IMR-90 (cell line): ENCODE measurements at regions not wholly inside any gene's neighbourhood (a gene's known extent, or its start where the extent isn't known, plus 50 kb on each side); places are given as distances from the start of the nearest gene placed in this dataset.

ENCODE experiments used
- ATAC-seq: fragments of 200-7000 bp; cut with Tn5 transposase; 2 replicates; pipeline ENCODE4 v1.9.1; 2020; ENCODE audit warnings: low read depth, mild to moderate bottlenecking, moderate library complexity
- BruUV-seq: library from RNA; stranded (reverse); fragments of 400-500 nt; replicated peaks from 2 replicates; lab custom pipeline; 2021; lab: Mats Ljungman, UMichigan
- CTCF ChIA-PET: fragments of 300-600 bp; formaldehyde crosslinking; extraction: SDS; loops from one replicate; lab custom pipeline; 2021; ENCODE audit warnings: antibody characterized with exemption; lab: Yijun Ruan, JAX
- POLR2A ChIA-PET: fragments of 300-600 bp; sonication (Branson Sonifier 250); formaldehyde crosslinking; loops from one replicate; lab custom pipeline; 2022; ENCODE audit warnings: antibody characterized with exemption; ENCODE audit not compliant: unreplicated experiment; lab: Charles Lee
- DNase-seq: peaks from one replicate; pipeline ENCODE4 v3.0.0; 2013
- H2AFZ ChIP-seq: replicated peaks from 2 replicates; pipeline ENCODE3; 2013; ENCODE audit warnings: low read length, mild to moderate bottlenecking; ENCODE audit not compliant: poor library complexity
- H2AK5ac ChIP-seq: 2 replicates; pipeline ENCODE4 v1.6.1; 2013; ENCODE audit warnings: low read depth, low read length, inconsistent platforms
- H2AK9ac ChIP-seq: replicated peaks from 2 replicates; pipeline ENCODE3; 2013; ENCODE audit warnings: mild to moderate bottlenecking, low read depth, low read length, moderate library complexity; ENCODE audit not compliant: poor library complexity
- H2BK120ac ChIP-seq: 2 replicates; pipeline ENCODE4 v1.6.1; 2013; ENCODE audit warnings: low read depth, low read length, inconsistent platforms
- H2BK15ac ChIP-seq: 3 replicates; pipeline ENCODE4 v1.6.1; 2013; ENCODE audit warnings: low read depth, low read length, inconsistent platforms
- H2BK20ac ChIP-seq: 2 replicates; pipeline ENCODE4 v1.6.1; 2013; ENCODE audit warnings: low read depth, mild to moderate bottlenecking, inconsistent platforms, low read length, moderate library complexity
- H2BK5ac ChIP-seq: 2 replicates; pipeline ENCODE4 v1.6.1; 2013; ENCODE audit warnings: mild to moderate bottlenecking, low read depth, low read length, inconsistent platforms; ENCODE audit not compliant: poor library complexity, severe bottlenecking
- H3K14ac ChIP-seq: replicated peaks from 2 replicates; pipeline ENCODE4 v1.6.1; 2013; ENCODE audit warnings: low read depth, low read length, inconsistent platforms
- H3K18ac ChIP-seq: 2 replicates; pipeline ENCODE4 v1.6.1; 2013; ENCODE audit warnings: low read depth, low read length, control low read depth
- H3K23ac ChIP-seq: 2 replicates; pipeline ENCODE4 v1.6.1; 2013; ENCODE audit warnings: low read depth, low read length, inconsistent platforms
- H3K27ac ChIP-seq: 2 replicates; pipeline ENCODE4 v1.5.1; 2013; ENCODE audit warnings: mild to moderate bottlenecking, control low read depth, low read length; ENCODE audit not compliant: insufficient read depth
- H3K27me3 ChIP-seq: 2 replicates; pipeline ENCODE4 v1.6.1; 2013; ENCODE audit warnings: low read length; ENCODE audit not compliant: control insufficient read depth, insufficient read depth
- H3K36me3 ChIP-seq: 2 replicates; pipeline ENCODE4 v1.6.1; 2013; ENCODE audit warnings: low read length, mixed read lengths; ENCODE audit not compliant: control insufficient read depth, insufficient read depth
- H3K4ac ChIP-seq: 2 replicates; pipeline ENCODE4 v1.6.1; 2013; ENCODE audit warnings: low read depth, low read length, inconsistent platforms
- H3K4me1 ChIP-seq: 2 replicates; pipeline ENCODE4 v1.6.1; 2013; ENCODE audit warnings: low read length, mixed read lengths; ENCODE audit not compliant: control insufficient read depth, insufficient read depth
- H3K4me2 ChIP-seq: 2 replicates; pipeline ENCODE4 v1.6.1; 2013; ENCODE audit warnings: low read depth, mild to moderate bottlenecking, control low read depth, low read length, moderate library complexity
- H3K4me3 ChIP-seq: 2 replicates; pipeline ENCODE4 v1.5.1; 2013; ENCODE audit warnings: low read depth, mild to moderate bottlenecking, control low read depth, low read length, moderate library complexity; ENCODE audit not compliant: insufficient read depth
- H3K56ac ChIP-seq: 2 replicates; pipeline ENCODE4 v1.6.1; 2013; ENCODE audit warnings: low read length, inconsistent platforms; ENCODE audit not compliant: insufficient read depth; ENCODE audit errors: extremely low read depth
- H3K79me1 ChIP-seq, 2 experiments: 2 replicates each; pipeline ENCODE4 v1.6.1; 2013; ENCODE audit warnings: low read length in 2 of 2, inconsistent platforms in 1 of 2, low read depth in 1 of 2
- H3K9ac ChIP-seq: 2 replicates; pipeline ENCODE4 v1.6.1; 2013; ENCODE audit warnings: low read depth, low read length, control low read depth
- H3K9me1 ChIP-seq: 2 replicates; pipeline ENCODE4 v1.6.1; 2013; ENCODE audit warnings: low read length, inconsistent platforms; ENCODE audit not compliant: insufficient read depth
- H3K9me3 ChIP-seq: 2 replicates; pipeline ENCODE4 v1.6.1; 2013; ENCODE audit warnings: low read length; ENCODE audit not compliant: control insufficient read depth, insufficient read depth
- H4K20me1 ChIP-seq: 2 replicates; pipeline ENCODE4 v1.6.1; 2013; ENCODE audit warnings: low read length, inconsistent platforms; ENCODE audit not compliant: insufficient read depth
- H4K5ac ChIP-seq: 2 replicates; pipeline ENCODE4 v1.6.1; 2013; ENCODE audit warnings: mild to moderate bottlenecking, low read depth, low read length, control low read depth
- H4K8ac ChIP-seq, 2 experiments: 2 replicates each; pipeline ENCODE4 v1.6.1; 2013; ENCODE audit warnings: low read depth in 2 of 2, low read length in 2 of 2, control low read depth in 1 of 2, inconsistent platforms in 1 of 2
- H4K91ac ChIP-seq: 2 replicates; pipeline ENCODE4 v1.6.1; 2013; ENCODE audit warnings: low read depth, low read length, inconsistent platforms; ENCODE audit not compliant: insufficient read depth
- CEBPB ChIP-seq: IDR thresholded peaks from 2 replicates; pipeline ENCODE4 v1.6.1; 2012; ENCODE audit warnings: low read depth, low read length, improper control_type of control experiment
- MAFK ChIP-seq: IDR thresholded peaks from 2 replicates; pipeline ENCODE4 v1.6.1; 2012; ENCODE audit warnings: low read depth, low read length, improper control_type of control experiment
- NFE2L2 ChIP-seq: fragments of 150-350 bp; IDR thresholded peaks from 2 replicates; pipeline ENCODE4 v1.6.1; 2016; ENCODE audit warnings: low read depth, mild to moderate bottlenecking, low read length
- RCOR1 ChIP-seq: IDR thresholded peaks from 2 replicates; pipeline ENCODE4 v1.6.1; 2012; ENCODE audit warnings: mild to moderate bottlenecking, low read length, improper control_type of control experiment; ENCODE audit not compliant: insufficient replicate concordance
- RFX5 ChIP-seq: IDR thresholded peaks from 2 replicates; pipeline ENCODE4 v1.8.0; 2012; ENCODE audit warnings: low read depth, mild to moderate bottlenecking, low read length, moderate library complexity
- SMC3 ChIP-seq: fragments of 150-350 bp; IDR thresholded peaks from 2 replicates; pipeline ENCODE4 v1.6.1; 2016; ENCODE audit warnings: low read depth, mild to moderate bottlenecking, antibody characterized with exemption, low read length, moderate library complexity
- WGBS, 2 experiments: methylation state at CpG; one replicate each; pipeline versions ENCODE4 v1.1.5 to v1.1.7; 2013; ENCODE audit warnings: missing lambda C conversion rate in 2 of 2; ENCODE audit not compliant: insufficient read length in 1 of 2; ENCODE audit errors: extremely low coverage in 2 of 2; 5-methylcytosine and 5-hydroxymethylcytosine counted together
- dilution Hi-C: fragments of 300-500 bp; cut with HindIII; formaldehyde crosslinking; loops from one replicate; pipeline ENCODE4 v1.14.3; 2018; ENCODE audit warnings: low sequenced_read_pairs; ENCODE audit not compliant: unreplicated experiment
- in situ Hi-C: fragments of 300-500 bp; cut with MboI; formaldehyde crosslinking; loops from 3 replicates; pipeline ENCODE4 v1.14.3; 2019; ENCODE audit warnings: low sequenced_read_pairs, inconsistent platforms, mixed read lengths
- intact Hi-C: fragments of 100-400 bp; cut with micrococcal nuclease; formaldehyde crosslinking; loops from 2 replicates; pipeline ENCODE4 v1.10.0; 2022

DNA sequence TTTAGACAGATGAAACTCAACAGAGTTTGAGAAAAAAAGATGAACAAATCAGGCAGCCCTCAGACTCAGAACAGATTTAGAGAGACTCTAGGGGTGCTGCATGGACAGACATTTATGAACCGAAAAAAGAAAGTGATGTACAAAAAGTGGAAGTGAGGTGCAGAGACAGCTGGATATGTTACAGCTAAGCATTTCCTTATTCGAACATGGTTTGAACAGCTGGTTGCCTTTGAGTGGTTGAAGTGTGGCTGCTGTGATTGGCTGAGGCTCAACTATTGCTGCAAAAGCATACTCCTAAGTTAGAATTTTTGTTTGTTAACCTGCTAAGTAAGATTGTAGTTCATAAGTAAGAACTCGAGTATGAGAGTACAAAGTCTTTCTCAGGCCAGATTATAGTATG is 331.5 kb upstream of the PABPC4L start:
- no peaks in the 10 kb centered on the region for H3K36me3 ChIP-seq
- H2BK15ac ChIP-seq = no peak overlapping the region
- no peak overlapping the region for H2BK120ac ChIP-seq
- H4K91ac ChIP-seq = no peak overlapping the region
- no peak overlapping the region for H3K4me2 ChIP-seq
- intact Hi-C loops = no loop called here
- DNase-seq (no peak), ATAC-seq (no peak)
- WGBS, 2 experiments = no CpG with 5 or more reads among the region's 3 CpGs
- in situ Hi-C loops = no loop called here
- H4K8ac ChIP-seq = no peak overlapping the region
- no peak overlapping the region for H3K23ac ChIP-seq
- H3K9me3 ChIP-seq = peaks cover 6% of the 10 kb centered on the region
- H4K20me1 ChIP-seq = no peaks in the 10 kb centered on the region
- ChIA-PET POLR2A (no interaction called here), CTCF (no interaction called here)
- H3K9me1 ChIP-seq = no peaks in the 10 kb centered on the region
- H2AFZ ChIP-seq = no peak overlapping the region
- no peak overlapping the region for H3K9ac ChIP-seq
- no peak overlapping the region for H3K14ac ChIP-seq
- dilution Hi-C loops = no loop called here
- H2AK5ac ChIP-seq = no peak overlapping the region
- no peak overlapping the region for H4K5ac ChIP-seq
- H3K27ac ChIP-seq = no peak overlapping the region
- H2AK9ac ChIP-seq = no peak overlapping the region
- no peak overlapping the region for H3K56ac ChIP-seq
- no peak overlapping the region for H2BK20ac ChIP-seq
- no peak overlapping the region for H3K4ac ChIP-seq
- no peaks in the 10 kb centered on the region for H3K27me3 ChIP-seq
- no peaks in the 10 kb centered on the region for H3K79me1 ChIP-seq
- H3K4me3 ChIP-seq = no peak overlapping the region
- no peak for TF ChIP-seq CEBPB
- TF ChIP-seq MAFK = no peak
- TF ChIP-seq NFE2L2 = no peak
- no peak for TF ChIP-seq SMC3
- TF ChIP-seq RFX5 = no peak
- TF ChIP-seq RCOR1 = no peak
- H3K18ac ChIP-seq = no peak overlapping the region
- H3K4me1 ChIP-seq = no peaks in the 10 kb centered on the region
- no peak overlapping the region for H2BK5ac ChIP-seq
- BruUV-seq = no TSS peak
